SK-N-SH (cell line): ENCODE measurements at regions not wholly inside any gene's neighbourhood (a gene's known extent, or its start where the extent isn't known, plus 50 kb on each side); places are given as distances from the start of the nearest gene placed in this dataset.

ENCODE experiments used
- CTCF ChIP-seq: fragments of 200-600 bp; sonication (generic); IDR thresholded peaks from 2 replicates; pipeline ENCODE4 v1.6.1; 2017; ENCODE audit warnings: antibody characterized with exemption, mild to moderate bottlenecking, moderate library complexity
- EP300 ChIP-seq, 2 experiments: IDR thresholded peaks; 2 replicates each; pipeline versions ENCODE4 v1.4.0 to v1.6.1; 2012; ENCODE audit warnings: borderline replicate concordance in 1 of 2, low read depth in 1 of 2, low read length in 1 of 2
- FOXM1 ChIP-seq: IDR thresholded peaks from 2 replicates; pipeline ENCODE4 v1.4.0; 2012; ENCODE audit warnings: low read depth, mild to moderate bottlenecking
- GABPA ChIP-seq: IDR thresholded peaks from 2 replicates; pipeline ENCODE4 v1.4.0; 2012; ENCODE audit warnings: low read depth, mild to moderate bottlenecking
- JUND ChIP-seq: IDR thresholded peaks from 2 replicates; pipeline ENCODE4 v1.4.0; 2012
- MEF2A ChIP-seq: IDR thresholded peaks from 2 replicates; pipeline ENCODE4 v1.4.0; 2012; ENCODE audit warnings: low read depth, borderline replicate concordance
- POLR2AphosphoS5 ChIP-seq: IDR thresholded peaks from 2 replicates; pipeline ENCODE4 v1.6.1; 2012; ENCODE audit warnings: low read depth, low read length
- RAD21 ChIP-seq: IDR thresholded peaks from 2 replicates; pipeline ENCODE4 v1.6.1; 2012; ENCODE audit warnings: mild to moderate bottlenecking, low read length
- RCOR1 ChIP-seq: fragments of 150-350 bp; IDR thresholded peaks from 2 replicates; pipeline ENCODE4 v1.6.1; 2017; ENCODE audit warnings: antibody characterized with exemption, low read length
- USF2 ChIP-seq: fragments of 150-350 bp; IDR thresholded peaks from 2 replicates; pipeline ENCODE4 v1.6.1; 2017; ENCODE audit warnings: antibody characterized with exemption, low read length, low read depth, borderline replicate concordance
- ZBTB33 ChIP-seq: IDR thresholded peaks from 2 replicates; pipeline ENCODE4 v1.4.0; 2012; ENCODE audit warnings: low read depth, borderline replicate concordance

- TF ChIP-seq CTCF (no peak), RCOR1 (no peak), RAD21 (no peak), EP300 (IDR thresholded peaks at IDR 0.05; ENCODE audit: borderline replicate concordance in 1 of 2, low read depth in 1 of 2, low read length in 1 of 2) (no peak), POLR2AphosphoS5 (no peak), JUND (no peak), USF2 (no peak), MEF2A (no peak), ZBTB33 (no peak), FOXM1 (no peak), GABPA (no peak)
These were observed 189.4 kb downstream of the TJP1 start for GRCh38 chr15:29632671-29633406.
